ENCODE measurements at regions not wholly inside any gene's neighbourhood (a gene's known extent, or its start where the extent isn't known, plus 50 kb on each side); places are given as distances from the start of the nearest gene placed in this dataset.

DNA sequence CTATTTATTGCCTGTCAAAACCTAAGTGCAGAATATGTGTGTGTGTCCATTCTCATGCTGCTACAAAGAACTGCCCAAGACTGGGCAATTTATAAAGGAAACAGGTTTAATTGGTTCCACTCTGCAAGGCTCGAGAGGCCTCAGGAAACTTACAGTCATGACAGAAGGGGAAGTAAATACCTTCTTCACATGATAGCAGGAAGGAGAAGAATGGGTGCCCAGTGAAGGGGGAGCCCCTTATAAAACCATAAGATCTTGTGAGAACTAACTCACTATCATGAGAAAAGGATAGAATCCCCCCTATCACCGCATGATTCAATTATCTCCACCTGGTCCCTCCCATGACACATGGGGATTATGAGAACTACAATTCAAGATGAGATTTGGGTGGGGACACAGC is 300.7 kb upstream of the SNX7 start:
- no peak for TF ChIP-seq CTCF (conservative IDR thresholded peaks at IDR 0.05; ENCODE audit: low read depth, low read length)
- TF ChIP-seq EZH2 (IDR thresholded peaks at IDR 0.05; ENCODE audit: borderline replicate concordance, low read depth, low read length, poor library complexity, severe bottlenecking) = no peak

Data from A673 (cell line).